ENCODE measurements at regions not wholly inside any gene's neighbourhood (a gene's known extent, or its start where the extent isn't known, plus 50 kb on each side); places are given as distances from the start of the nearest gene placed in this dataset.

GRCh38 chr5:61704289-61704688 is 372.2 kb downstream of the ZSWIM6 start:
- TF ChIP-seq BHLHE40 (IDR thresholded peaks at IDR 0.05; ENCODE audit: low read depth, low read length) (no peak), POLR2A (IDR thresholded peaks at IDR 0.05; ENCODE audit: low read length) (no peak), ZFP36 (IDR thresholded peaks at IDR 0.05; ENCODE audit: borderline replicate concordance, partially characterized antibody) (no peak), REST (IDR thresholded peaks at IDR 0.05) (no peak), CTCF (IDR thresholded peaks at IDR 0.05) (no peak), CHD2 (IDR thresholded peaks at IDR 0.05; ENCODE audit: low read length, partially characterized antibody) (no peak), NR3C1 (IDR thresholded peaks at IDR 0.05) (no peak)
